RCC 7860 (cell line): ENCODE measurements at regions not wholly inside any gene's neighbourhood (a gene's known extent, or its start where the extent isn't known, plus 50 kb on each side); places are given as distances from the start of the nearest gene placed in this dataset.

ENCODE experiments used
- DNase-seq: peaks from one replicate; pipeline ENCODE4 v3.0.0-alpha.2; 2015; ENCODE audit warnings: low spot score
- FAIRE-seq: peaks from 2 replicates; lab custom pipeline; 2012; peaks lifted over from hg19 to GRCh38; lab: Jason Lieb, UNC

DNA sequence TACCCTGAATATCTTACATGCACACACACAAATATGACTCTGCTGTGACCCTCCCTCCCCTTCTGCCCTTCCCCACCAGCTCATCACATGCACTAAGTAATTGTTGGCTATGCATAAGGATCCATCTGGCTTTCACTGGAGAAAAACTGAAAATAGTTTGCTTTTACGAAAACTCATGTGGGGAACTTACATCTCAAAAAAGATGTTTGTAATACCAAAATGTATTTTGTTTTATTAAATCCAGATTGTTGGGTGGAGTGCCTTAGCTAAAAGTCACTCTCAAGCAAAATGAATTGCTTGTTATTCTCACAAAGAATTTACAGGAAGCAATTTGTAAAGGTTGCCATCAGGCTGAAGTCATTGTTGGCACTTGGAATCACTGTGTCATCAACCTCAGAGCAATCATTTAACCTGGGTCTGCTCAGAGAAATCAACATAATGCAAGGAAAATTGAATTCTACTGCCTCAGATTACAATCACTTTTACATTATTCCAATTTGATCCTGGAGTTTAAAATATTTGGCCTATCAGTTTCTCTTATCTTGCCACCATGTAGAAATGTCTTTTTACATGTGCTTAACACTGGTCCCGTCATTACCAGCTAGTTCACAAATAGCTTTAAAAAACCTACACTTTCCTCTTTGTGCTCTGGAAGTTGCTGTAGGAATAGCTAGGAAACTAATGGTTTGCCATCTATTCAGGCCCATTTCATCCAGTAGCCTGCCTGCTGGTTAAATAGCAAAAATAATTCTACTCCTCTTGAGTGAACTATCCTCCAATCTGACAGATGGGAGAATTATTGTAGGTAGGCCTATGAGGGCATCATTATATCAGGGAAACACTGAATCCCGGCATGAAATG is 90.3 kb upstream of the TMEM17 start:
- FAIRE-seq (peak; percentile 90), DNase-seq (peak; percentile 60)

DNA sequence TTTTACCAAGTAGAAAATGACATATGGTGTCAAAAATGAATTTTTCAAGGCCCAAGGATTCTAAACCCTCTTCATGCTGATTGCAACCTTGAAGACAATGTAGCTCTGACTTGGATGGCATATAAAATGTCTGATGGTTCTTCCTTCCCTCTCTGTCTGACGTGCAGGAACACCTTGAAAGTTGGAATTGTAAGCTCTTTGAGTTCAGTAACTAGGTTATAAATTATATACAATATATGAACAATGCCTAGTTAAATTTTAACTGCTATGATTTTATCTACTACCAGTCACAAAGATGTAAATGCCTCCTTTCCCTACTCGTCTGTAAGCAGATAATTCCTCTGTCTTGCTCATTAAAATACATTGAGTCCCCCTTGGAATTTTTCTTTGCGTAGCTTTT is 89.5 kb upstream of the TMEM17 start:
- FAIRE-seq, result no peak
- no peak for DNase-seq

DNA sequence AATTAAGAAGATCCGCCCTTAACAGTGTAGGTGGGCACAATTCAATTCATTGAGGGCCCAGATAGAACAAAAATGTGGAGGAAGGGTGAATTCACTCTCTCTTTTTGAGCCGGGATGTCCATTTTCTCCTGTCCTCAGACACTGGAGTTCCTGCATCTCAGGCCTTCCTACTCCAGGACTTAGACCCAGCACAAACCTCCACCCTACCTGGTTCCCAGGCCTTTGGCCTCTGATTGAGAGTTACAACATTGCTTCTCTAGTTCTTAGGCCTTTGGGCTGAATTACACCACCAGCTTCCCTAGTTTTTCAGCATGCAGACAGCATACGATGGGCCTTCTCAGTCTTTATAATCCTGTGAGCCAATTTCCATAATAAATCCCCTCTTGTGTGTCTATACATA is 87.8 kb upstream of the TMEM17 start:
- FAIRE-seq (no peak), DNase-seq (no peak)

DNA sequence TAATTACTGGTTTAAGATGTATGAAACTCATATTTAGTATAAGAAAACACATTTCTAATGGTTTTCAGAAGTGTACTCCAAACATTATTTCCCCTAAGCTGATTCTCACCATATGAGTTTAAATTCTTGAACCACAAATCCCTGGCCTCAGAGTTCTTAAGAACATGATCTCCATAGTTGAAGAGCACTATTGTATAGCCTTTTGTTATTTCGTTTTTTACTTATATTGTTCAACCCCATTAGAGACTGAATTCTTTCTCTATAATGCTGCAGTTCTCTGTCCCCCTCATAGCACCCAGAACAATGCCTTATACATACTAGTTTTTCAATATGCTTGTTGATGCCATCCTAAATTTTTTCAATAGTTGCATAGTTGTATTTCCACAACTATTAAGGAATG is 85.5 kb upstream of the TMEM17 start:
- DNase-seq, result no peak
- FAIRE-seq, result no peak

DNA sequence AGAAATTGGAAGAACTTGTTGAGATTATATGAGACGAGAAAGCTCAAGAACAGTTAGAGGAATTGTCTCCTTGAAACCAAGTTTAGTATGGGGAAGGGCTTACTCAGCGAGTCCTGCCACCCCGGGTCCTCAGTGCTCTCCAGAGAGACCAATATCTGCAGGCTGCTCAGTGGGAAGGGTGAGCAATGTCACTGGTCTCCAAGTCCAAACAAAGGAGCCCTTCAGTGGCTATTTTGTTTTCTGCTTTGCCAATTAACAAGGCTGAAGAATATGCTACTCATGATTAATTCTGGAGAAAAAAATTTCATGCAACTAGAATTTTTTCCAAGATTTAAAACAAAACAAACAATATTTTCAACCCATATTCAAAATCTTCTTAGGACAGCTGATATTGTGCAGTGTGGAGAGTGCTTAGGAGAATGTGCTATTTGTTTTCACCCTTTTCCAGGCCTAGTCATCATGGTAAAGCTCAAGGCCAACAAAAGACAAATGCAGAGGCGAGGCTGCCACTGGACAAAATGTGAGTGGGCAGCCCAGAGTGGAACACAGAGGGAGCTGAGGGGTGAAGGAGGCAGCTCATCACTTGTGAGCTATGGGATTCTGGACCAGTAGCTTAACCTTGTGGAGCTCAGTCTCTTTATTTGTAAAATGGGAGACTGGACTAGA is 83.8 kb upstream of the TMEM17 start:
- FAIRE-seq, result no peak
- DNase-seq, result no peak

DNA sequence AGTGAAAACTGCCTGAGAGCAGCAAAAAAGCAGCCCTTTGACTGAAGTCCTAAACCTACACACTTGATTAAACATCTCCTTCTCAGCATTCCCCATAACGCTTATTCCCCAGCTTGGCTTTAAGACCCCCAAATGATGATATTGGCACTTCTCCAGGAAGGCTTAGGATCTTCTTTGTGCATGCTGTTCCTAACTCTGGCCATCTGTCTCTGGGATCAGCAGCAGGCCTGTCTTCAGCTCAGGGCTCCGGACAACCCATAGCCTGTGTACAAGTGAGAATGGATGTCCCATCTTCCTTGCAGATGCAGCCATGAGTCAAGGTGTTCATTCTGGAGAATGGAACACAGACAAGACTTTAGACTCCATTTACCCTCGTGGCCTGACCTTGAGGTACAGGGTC is 81.6 kb upstream of the TMEM17 start:
- DNase-seq, result no peak
- FAIRE-seq, result no peak

DNA sequence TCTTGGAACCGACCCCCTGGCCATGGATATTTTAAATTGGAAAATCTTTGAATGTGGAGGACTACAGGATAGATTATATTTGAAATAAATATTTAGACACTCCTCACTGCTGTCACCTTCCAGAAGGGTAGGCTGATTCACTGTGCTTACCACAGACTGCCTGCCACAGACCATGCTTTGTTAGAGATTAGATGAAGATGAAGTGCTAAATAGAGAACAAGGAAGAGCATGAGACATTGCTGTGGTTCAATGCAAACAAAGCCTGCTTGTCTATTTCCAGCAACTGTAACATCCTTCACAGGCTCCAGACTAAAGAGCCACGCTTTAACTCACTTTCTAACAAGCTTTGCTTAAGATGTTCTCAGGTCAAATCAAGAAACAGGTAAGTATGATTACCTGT is 81.0 kb upstream of the TMEM17 start:
- DNase-seq (peak; percentile 81), FAIRE-seq (peak; percentile 89)

DNA sequence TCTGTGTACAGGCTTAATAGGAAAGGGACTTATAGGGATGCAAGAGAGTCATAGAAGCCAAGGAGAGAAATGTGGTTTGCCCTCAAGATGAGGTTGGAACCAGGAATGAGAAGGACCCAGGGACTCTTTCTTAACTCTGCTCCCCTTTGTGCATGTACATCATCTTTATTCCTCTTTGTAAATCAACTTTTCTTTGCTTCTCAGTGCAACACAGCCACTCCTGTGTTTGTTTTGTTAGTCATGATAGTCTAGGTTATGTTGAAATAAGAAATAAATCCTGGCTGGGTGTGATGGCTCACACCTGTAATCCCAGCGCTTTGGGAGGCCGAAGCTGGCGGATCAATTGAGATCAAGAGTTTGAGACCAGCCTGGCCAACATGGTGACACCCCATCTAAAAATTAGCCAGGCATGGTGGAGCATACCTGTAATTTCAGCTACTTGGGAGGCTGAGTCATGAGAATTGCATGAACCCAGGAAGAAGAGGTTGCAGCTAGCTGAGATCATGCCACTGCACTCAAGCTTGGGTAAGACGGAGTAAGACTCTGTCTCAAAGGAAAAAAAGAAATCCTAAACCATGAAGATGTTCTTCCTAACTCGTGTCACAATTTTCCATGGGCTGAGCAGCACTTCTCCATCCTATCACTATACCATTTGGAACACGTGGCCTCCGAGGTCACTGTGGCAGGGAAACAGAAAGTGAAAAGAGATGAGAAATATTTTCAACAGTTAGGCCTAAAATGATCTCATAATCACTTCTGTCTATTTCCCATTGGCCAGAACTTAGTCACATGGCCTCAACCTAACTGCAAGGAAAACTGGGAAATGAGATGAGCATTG is 73.0 kb upstream of the TMEM17 start:
- DNase-seq (peak; percentile 92), FAIRE-seq (no peak)

DNA sequence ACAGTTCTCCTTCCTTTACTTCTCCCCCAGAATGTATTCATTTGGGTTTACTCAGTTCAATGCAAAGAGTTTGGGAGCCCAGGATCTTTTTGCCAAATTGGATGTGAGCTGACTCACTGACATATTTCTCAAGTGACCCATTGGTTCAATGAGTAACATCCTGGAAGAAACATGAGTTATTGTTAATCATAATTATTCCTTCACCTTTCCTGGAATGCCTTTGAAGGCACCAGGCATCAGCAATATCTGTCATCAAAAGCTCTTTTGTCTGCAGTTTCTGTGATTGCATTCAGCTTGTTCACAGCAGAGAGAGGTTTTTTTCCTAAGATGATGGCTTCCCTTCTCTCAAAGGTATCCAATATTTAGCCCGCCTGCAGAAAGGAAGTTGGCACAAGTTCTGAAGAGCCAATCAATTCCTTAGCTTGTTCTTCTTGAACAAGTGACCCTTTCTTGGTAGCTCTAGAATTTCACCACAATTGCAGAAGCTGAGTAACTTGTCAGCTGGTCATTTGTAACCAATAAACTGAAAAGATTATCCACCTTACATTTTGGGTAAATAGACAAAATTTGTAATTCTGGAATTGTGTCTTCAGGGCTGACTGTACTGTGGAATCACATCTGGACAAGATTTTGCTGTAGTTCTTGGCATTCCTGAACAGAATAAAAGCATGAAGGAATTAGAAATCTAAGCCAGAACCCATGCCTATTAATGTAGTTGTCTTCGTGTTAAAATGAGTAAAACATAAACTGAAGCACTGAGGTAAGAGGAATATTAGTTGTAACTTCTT is 72.2 kb upstream of the TMEM17 start:
- peak; percentile 97 for FAIRE-seq
- DNase-seq, result peak; percentile 94

DNA sequence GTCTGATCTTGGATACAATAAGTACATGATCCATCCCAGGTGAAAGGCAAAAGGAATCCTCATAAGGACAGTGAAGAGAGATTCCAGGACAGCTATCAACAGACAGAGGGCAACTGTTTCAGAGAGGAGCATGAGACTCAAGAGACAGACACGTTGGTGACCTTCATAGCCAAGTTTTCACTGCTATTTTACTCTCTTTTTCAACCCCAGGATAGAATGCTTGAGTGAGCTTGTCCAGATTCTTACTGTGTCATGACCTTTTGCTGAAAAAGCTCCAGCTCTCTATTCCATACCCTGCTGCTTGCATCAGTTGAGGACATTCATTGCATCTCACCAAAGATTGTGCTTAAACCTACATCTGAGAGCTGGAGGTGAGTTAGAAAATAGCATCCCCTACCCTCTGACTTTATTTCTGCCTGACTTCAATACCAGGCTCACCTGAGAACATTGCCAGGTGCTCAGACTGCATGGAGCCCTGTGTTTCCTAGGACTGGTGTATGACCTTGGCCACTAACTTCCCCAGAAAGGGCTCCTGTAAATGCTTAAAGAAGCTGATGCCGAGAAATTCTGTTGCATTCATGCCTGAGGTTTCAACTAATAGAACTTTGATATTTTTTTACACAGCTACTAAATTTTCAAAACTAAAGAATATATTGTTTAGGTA is 70.4 kb upstream of the TMEM17 start:
- FAIRE-seq, result peak; percentile 15
- DNase-seq, result peak; percentile 27

DNA sequence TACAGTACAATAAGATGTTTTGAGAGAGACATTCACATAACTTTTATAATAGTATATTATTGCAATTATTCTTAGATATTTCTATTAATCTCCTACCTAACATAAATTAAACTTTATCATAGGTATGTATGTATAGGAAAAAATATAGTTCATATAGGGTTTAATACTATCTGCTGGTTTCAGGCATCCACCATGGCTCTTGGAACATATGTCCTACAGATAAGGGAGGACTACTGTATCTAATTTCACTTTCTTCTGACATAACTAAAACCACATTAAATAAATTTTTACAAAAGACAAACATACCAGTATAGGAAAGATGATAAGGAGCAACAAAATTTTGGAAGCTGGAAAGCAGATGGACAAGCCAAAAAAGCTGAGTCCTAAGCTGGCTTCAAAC is 67.9 kb upstream of the TMEM17 start:
- no peak for DNase-seq
- FAIRE-seq, result peak; percentile 14

DNA sequence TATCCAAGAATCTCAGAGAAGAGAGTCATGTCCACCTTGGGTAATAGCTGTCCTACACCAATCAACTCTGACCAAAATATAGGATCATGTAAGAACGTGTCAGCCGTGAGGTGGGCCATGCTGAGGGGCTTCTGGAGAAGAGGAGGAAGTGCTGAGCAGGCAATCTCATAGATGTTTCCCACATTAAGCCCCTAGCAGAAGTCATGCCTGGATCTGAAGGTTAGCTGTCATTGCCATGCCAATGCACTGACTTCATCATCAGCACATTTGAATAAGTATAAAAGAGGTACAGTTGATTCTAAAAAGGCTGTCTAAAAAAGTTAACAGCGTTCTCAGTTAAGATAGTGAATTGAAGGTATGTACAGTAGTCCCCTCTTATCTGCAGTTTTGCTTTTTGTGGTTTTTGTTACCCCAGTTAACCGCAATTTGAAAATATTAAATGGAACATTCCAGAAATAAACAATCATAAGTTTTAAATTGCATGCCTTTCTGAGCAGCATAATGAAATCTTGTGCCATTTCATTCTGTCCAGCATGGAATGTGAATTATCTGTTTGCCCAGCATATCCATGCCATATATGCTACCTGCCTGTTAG is 67.2 kb upstream of the TMEM17 start:
- no peak for FAIRE-seq
- no peak for DNase-seq

DNA sequence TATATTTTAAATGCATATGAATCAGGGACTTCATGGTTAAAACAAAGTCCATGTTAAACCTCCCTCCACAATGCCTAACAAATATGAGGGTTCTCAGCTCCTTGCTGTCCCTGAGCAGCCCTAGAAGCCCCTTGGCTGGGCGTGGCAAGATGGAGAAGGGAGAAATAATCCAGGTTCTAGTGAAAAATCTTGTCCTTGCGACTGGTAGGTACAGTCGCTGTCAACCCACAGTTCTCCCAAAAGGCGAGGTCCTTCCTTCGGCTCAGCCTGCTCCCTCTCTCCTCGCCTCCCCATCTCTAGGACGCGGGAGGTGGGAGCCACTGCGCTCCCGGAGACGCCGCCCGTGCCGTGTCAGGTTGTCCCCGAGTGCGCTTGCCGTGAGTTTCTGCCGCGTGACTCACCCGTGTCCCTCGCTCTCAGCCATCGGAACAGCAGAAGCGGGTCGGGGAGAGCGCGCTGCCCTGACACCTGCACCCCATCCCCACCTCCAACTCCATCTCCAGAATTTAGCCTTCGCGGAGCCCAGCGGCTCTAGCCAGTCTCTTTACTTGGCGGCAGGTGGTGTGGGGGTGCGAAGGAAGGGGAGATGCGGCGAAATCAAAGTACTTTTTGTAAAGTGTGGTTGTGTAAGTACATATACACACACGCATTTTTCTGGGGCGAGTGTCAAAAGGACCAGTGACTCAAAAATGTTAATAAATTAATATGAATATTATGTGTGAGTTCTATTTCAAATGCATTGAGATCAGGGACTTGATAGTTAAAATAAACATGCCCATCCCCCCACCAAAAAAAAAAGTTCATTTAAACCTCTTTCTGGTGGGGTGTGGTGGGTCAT is 65.1 kb upstream of the TMEM17 start:
- FAIRE-seq (no peak), DNase-seq (no peak)

DNA sequence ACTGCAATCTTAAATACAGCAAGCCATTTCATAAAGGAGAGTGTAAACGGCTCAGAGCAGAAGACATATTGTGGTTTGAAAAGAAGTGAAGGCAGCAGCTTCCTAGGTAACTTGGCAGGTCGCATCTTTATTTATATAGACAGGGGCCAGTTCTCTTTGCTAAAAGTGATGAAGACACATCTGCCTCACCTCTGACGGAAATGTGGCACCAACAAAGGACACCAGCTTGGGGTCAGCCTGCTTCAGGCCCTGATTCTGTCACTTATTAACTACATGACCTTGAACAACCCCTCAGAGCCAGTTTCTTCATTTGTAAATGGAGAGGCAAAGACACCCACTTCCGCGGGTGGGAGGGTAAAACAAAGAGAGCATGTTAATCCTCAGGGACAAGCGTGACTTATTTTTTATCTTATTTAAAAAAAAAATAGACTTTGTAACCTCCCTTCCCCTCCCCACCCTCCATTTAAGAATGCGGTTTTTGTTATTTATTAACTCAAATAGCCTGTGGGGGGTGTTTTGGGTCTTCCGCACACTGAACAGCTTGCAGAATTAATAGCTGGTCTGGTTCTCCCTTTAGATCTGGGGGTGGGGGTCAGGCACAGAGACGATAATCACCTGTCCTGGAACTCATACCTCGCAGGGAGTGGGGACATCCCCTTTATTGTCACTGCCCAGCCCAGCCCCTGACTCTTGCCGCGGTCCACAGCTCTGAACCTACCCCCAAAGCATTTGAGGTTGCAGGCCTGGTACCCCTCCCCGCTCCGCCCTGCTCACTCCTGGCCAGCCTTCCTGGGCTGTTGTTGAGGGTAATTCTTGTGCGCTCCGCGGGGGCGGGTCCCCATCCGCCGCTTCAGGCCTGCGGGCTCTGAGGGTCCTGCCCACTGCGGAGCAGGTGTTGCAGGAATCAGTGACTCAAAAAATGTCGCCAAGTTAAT is 64.2 kb upstream of the TMEM17 start:
- FAIRE-seq (peak; percentile 94), DNase-seq (peak; percentile 83)

DNA sequence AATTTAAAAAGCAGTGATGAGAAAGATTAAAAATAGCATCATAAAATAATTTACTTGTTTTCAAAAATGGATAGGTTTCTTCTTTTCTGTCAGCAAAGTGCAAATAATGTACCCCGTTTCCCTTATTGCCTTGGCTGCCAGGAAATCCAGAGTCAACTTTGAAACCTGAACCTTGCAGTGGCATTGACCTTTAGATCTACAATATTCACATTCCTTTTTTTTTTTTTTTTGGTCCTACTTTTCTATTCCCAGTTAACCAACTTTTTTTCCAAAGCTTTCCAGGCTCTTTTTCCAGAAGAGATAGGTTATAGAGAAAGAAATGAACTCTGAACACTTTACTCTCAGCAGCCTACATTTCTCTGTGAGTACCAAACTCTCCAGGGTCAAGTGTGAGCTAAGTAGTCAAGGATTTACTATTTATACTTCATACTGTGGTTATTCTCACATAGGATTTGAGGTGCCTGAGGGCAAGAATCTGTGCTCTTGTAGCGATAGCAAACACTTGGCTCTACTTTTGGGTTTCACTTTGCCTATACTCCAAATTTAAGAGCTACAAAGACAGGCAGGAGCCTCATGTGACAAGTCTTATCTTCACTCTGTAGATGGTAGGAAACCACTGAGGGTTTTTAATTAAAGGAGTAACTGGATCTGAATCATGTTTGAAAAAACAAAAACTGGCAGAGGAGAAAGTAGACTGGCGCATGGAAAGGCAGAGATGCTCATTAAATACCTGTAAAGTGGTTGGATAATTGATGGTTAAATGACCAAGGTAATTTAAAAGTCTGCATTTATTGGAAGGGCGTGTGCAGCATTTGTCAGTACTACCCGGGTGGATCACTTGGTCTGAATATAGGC is 63.2 kb upstream of the TMEM17 start:
- DNase-seq, result no peak
- FAIRE-seq, result peak; percentile 27

DNA sequence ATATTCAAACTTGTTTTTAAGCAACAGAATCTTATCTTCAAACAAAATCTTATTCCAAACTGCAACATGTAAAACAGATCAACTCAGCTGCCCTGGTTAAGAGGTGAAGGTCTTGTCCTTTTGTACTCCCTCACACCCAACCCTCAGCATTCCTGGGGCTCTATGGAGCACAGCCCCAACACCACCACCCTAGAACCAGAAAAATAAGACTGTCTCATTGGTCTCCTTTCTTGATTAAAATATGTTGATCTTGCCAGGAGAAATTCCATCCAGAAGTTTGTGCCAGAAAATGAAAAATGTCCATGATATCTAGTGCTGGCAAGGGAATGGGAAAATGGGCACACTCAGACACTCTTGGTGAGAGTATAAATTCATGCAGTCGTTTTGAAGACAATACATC is 62.1 kb upstream of the TMEM17 start:
- DNase-seq, result no peak
- no peak for FAIRE-seq

DNA sequence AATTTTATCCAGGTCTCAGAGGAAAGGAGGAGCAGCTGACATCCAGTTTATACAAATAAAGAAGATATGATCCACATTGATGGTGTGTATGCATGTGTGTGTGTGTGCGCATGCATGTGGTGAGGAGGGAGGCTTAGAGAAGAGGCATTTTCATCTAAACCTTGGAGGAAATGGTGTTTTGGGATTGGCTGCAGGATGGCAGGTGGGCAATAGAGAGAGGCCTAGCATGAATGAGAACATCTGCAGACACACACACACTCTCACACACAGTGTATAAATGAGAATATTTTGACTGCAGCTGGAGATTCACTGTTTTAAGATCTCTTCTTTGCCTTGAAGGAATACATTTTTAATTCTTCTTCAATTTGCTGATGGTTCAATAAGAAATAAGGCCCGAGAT is 61.7 kb upstream of the TMEM17 start:
- no peak for DNase-seq
- FAIRE-seq, result no peak
